ENCODE measurements at regions not wholly inside any gene's neighbourhood (a gene's known extent, or its start where the extent isn't known, plus 50 kb on each side); places are given as distances from the start of the nearest gene placed in this dataset.

DNA sequence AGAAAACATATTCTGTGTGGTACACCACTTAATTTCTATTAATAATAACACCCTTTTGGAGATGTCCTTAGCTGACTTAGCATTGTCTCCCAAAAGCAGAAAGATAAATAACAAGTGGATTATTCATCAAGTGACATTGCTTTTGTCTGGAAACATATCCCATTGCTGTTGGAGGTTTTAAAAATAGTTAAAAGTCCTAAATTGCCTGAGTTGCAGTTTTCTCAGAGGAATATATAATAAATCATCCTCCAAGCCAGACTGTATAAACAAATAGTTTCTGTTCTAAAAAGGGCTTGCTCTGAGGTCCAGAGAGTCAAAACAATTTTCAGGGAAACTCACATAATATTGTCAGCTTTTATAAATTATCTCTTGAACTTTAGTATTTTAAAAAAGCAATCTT is 60.4 kb upstream of the CD96 start:
- TF ChIP-seq, protein P1, sequence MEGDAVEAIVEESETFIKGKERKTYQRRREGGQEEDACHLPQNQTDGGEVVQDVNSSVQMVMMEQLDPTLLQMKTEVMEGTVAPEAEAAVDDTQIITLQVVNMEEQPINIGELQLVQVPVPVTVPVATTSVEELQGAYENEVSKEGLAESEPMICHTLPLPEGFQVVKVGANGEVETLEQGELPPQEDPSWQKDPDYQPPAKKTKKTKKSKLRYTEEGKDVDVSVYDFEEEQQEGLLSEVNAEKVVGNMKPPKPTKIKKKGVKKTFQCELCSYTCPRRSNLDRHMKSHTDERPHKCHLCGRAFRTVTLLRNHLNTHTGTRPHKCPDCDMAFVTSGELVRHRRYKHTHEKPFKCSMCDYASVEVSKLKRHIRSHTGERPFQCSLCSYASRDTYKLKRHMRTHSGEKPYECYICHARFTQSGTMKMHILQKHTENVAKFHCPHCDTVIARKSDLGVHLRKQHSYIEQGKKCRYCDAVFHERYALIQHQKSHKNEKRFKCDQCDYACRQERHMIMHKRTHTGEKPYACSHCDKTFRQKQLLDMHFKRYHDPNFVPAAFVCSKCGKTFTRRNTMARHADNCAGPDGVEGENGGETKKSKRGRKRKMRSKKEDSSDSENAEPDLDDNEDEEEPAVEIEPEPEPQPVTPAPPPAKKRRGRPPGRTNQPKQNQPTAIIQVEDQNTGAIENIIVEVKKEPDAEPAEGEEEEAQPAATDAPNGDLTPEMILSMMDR (IDR thresholded peaks at IDR 0.05), result no peak
- TF ChIP-seq POLR2A (IDR thresholded peaks at IDR 0.05) (no peak), POLR2AphosphoS5 (IDR thresholded peaks at IDR 0.05; ENCODE audit: insufficient read depth in 1 of 2, low read depth in 1 of 2) (no peak)

All from vagina (tissue), 2 donors.